ENCODE measurements at regions not wholly inside any gene's neighbourhood (a gene's known extent, or its start where the extent isn't known, plus 50 kb on each side); places are given as distances from the start of the nearest gene placed in this dataset.

GRCh38 chr2:145841973-145842372 lies 1322.1 kb upstream of the ZEB2 start:
- H3K36me3 ChIP-seq (ENCODE audit: control insufficient read depth in 2 of 2, insufficient read depth in 1 of 2, low read length in 2 of 2): no peaks in the 10 kb centered on the region
- CTCF ChIA-PET: no interaction called here
- POLR2A ChIA-PET: no interaction called here
- H3K9me3 ChIP-seq (ENCODE audit: control insufficient read depth, insufficient read depth, low read depth, low read length): no peaks in the 10 kb centered on the region
- no peak overlapping the region for H3K27ac ChIP-seq (ENCODE audit: extremely low read depth, low read depth, low read length)
- TF ChIP-seq ZNF211 (tag by site-specific recombination; IDR thresholded peaks at IDR 0.05; ENCODE audit: low read depth) (no peak), ZNF701 (tag by site-specific recombination; IDR thresholded peaks at IDR 0.05) (no peak), ZFP69B (tag by site-specific recombination; IDR thresholded peaks at IDR 0.05) (no peak), ZNF626 (tag by site-specific recombination; IDR thresholded peaks at IDR 0.05) (no peak), ZNF707 (tag by site-specific recombination; IDR thresholded peaks at IDR 0.05) (no peak), ZBTB7A (tag by site-specific recombination; IDR thresholded peaks at IDR 0.05; ENCODE audit: low read depth) (no peak), ZNF266 (tag by site-specific recombination; IDR thresholded peaks at IDR 0.05; ENCODE audit: low read depth) (no peak), ZNF391 (tag by site-specific recombination; IDR thresholded peaks at IDR 0.05; ENCODE audit: borderline replicate concordance, low read depth) (no peak), ZNF223 (tag by site-specific recombination; IDR thresholded peaks at IDR 0.05) (no peak)
- TF ChIP-seq, protein P1, sequence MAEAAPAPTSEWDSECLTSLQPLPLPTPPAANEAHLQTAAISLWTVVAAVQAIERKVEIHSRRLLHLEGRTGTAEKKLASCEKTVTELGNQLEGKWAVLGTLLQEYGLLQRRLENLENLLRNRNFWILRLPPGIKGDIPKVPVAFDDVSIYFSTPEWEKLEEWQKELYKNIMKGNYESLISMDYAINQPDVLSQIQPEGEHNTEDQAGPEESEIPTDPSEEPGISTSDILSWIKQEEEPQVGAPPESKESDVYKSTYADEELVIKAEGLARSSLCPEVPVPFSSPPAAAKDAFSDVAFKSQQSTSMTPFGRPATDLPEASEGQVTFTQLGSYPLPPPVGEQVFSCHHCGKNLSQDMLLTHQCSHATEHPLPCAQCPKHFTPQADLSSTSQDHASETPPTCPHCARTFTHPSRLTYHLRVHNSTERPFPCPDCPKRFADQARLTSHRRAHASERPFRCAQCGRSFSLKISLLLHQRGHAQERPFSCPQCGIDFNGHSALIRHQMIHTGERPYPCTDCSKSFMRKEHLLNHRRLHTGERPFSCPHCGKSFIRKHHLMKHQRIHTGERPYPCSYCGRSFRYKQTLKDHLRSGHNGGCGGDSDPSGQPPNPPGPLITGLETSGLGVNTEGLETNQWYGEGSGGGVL (tag by site-specific recombination; IDR thresholded peaks at IDR 0.05): no peak
- TF ChIP-seq, protein P2, sequence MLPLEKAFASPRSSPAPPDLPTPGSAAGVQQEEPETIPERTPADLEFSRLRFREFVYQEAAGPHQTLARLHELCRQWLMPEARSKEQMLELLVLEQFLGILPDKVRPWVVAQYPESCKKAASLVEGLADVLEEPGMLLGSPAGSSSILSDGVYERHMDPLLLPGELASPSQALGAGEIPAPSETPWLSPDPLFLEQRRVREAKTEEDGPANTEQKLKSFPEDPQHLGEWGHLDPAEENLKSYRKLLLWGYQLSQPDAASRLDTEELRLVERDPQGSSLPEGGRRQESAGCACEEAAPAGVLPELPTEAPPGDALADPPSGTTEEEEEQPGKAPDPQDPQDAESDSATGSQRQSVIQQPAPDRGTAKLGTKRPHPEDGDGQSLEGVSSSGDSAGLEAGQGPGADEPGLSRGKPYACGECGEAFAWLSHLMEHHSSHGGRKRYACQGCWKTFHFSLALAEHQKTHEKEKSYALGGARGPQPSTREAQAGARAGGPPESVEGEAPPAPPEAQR (tag by site-specific recombination; IDR thresholded peaks at IDR 0.05): no peak
- H3K4me1 ChIP-seq (ENCODE audit: control insufficient read depth, insufficient read depth, low read length): no peaks in the 10 kb centered on the region
- H3K4me3 ChIP-seq (ENCODE audit: low read depth, low read length): no peak overlapping the region

DNA sequence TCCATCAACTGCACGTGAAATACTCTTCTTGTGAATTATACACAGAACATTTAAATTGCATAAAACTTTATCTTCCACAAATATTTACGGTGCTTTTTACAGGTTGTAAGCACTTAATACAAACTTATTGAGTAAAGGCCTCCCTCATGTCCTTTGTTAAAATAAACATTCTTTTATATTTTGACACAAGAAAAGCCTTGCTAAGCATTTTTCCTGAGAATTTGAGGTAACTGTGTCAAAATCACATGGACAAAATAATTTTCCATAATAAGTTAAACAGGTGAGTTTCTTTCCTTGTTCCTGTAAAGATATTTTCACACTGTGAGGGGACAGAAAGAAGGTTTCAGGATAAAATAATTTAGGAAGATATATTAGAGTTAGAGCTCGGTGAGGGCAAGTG lies 1317.1 kb upstream of the ZEB2 start:
- H3K4me1 ChIP-seq (ENCODE audit: control insufficient read depth, insufficient read depth, low read length): no peaks in the 10 kb centered on the region
- TF ChIP-seq ZBTB49 (tag by site-specific recombination; IDR thresholded peaks at IDR 0.05; ENCODE audit: low read depth) (no peak), KLF8 (tag by site-specific recombination; IDR thresholded peaks at IDR 0.05) (no peak), ZNF10 (tag by site-specific recombination; IDR thresholded peaks at IDR 0.05) (no peak), ZNF133 (tag by site-specific recombination; IDR thresholded peaks at IDR 0.05) (no peak), ZNF155 (tag by site-specific recombination; IDR thresholded peaks at IDR 0.05) (no peak), SCRT2 (tag by site-specific recombination; IDR thresholded peaks at IDR 0.05) (no peak), ZNF585B (tag by site-specific recombination; IDR thresholded peaks at IDR 0.05) (no peak), ZFP37 (tag by site-specific recombination; IDR thresholded peaks at IDR 0.05) (no peak), GLIS2 (tag by site-specific recombination; IDR thresholded peaks at IDR 0.05) (no peak), ZEB2 (tag by site-specific recombination; IDR thresholded peaks at IDR 0.05) (no peak), ZSCAN5A (tag by site-specific recombination; IDR thresholded peaks at IDR 0.05) (no peak), HOXD13 (CRISPR knock-in tag; IDR thresholded peaks at IDR 0.05; ENCODE audit: borderline replicate concordance) (no peak), ZNF777 (tag by site-specific recombination; IDR thresholded peaks at IDR 0.05; ENCODE audit: borderline replicate concordance) (no peak), MYNN (tag by site-specific recombination; IDR thresholded peaks at IDR 0.05; ENCODE audit: borderline replicate concordance) (no peak), ZNF223 (tag by site-specific recombination; IDR thresholded peaks at IDR 0.05) (no peak), ZNF776 (tag by site-specific recombination; IDR thresholded peaks at IDR 0.05; ENCODE audit: borderline replicate concordance) (no peak)
- TF ChIP-seq, protein P3, sequence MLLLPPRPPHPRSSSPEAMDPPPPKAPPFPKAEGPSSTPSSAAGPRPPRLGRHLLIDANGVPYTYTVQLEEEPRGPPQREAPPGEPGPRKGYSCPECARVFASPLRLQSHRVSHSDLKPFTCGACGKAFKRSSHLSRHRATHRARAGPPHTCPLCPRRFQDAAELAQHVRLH (tag by site-specific recombination; IDR thresholded peaks at IDR 0.05): no peak
- no peak overlapping the region for H3K27ac ChIP-seq (ENCODE audit: extremely low read depth, low read depth, low read length)
- CTCF ChIA-PET: no interaction called here
- H3K36me3 ChIP-seq (ENCODE audit: control insufficient read depth in 2 of 2, insufficient read depth in 1 of 2, low read length in 2 of 2): no peaks in the 10 kb centered on the region
- POLR2A ChIA-PET: no interaction called here
- no peak overlapping the region for H3K4me3 ChIP-seq (ENCODE audit: low read depth, low read length)
- no peaks in the 10 kb centered on the region for H3K9me3 ChIP-seq (ENCODE audit: control insufficient read depth, insufficient read depth, low read depth, low read length)

Data from HEK293 (cell line).